Embryonic facial prominence (tissue), 1 donor: ENCODE measurements at regions not wholly inside any gene's neighbourhood (a gene's known extent, or its start where the extent isn't known, plus 50 kb on each side); places are given as distances from the start of the nearest gene placed in this dataset.
"Not testable (repeated sequence)": the region's sequence is repeated elsewhere in the genome, so short reads cannot be mapped to it uniquely, and the experiment has no call there.

Experiments
- DNase-seq: peaks from one replicate; pipeline ENCODE4 v3.0.0-alpha.2; 2016; ENCODE audit errors: extremely low spot score

DNA sequence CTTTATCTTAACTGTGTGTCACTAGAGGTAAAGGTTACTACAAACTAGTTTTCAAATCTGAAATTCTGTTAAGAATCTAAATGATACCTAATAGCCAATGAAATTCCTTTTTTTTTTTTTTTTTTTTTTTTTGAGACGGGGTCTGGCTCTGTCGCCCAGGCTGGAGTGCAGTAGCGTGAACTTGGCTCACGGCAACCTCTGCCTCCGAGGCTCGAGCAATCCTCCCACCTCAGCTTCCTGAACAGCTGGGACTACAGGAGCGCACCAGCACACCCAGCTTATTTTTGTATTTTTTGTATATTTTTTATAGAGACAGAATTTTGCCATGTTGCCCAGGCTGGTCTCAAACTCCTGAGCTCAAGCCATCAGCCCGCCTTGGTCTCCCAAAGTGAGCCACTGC, 160.3 kb upstream of the NEBL start:
- DNase-seq: no peak

DNA sequence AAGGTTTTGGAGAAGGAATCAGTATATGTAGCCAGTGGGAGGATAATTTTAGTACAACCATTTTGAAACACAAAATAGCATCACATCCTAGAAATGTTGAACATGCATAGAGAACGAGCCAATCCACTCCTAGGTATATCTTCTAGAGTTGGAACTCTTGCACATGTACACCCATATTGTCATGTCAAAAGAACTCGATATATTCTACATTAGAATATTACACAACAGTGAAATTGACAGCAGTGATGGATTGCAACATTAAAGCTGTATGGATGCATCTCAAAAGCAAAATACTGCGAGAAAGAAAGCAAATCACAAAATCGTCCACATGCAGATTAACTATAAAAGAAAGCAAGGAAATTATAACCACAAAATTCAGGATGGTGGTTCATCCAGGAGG, 159.3 kb upstream of the NEBL start:
- no peak for DNase-seq

DNA sequence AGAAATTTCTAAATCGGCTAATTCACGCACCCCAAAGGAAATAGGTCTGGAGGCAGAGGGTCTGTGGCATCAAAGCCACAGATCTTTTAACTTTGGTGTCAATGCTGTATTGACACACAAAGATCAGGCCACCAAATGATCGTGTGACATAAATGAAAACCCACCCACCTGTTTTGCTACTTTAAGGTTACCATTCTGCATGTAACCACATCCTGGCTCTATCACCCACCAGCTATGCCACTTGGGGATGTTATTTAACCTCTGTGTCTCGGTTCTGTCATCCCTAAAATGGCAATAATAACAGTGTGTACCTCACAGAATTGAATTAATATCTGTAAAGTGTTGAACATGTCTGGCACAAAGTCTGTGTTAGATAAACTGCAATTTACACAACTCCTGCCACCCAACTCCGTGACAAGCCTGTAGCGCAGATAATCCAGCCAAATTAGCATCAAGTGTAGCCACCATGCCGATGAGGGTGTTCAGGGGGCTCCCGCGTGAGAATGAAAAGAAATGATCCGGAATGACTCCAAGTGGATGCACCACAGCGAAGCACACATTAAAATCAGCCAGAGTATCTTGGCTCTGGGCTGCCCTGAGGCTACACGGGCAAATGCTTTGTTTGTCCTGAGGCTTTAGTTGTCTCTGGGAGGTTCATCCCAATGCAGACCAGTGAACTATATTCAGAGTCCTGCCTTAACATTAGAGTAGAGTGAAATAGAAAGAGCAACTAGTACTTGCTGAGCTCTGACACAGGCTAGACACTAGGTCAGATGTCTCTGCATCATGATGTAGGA, 158.4 kb upstream of the NEBL start:
- no peak for DNase-seq

DNA sequence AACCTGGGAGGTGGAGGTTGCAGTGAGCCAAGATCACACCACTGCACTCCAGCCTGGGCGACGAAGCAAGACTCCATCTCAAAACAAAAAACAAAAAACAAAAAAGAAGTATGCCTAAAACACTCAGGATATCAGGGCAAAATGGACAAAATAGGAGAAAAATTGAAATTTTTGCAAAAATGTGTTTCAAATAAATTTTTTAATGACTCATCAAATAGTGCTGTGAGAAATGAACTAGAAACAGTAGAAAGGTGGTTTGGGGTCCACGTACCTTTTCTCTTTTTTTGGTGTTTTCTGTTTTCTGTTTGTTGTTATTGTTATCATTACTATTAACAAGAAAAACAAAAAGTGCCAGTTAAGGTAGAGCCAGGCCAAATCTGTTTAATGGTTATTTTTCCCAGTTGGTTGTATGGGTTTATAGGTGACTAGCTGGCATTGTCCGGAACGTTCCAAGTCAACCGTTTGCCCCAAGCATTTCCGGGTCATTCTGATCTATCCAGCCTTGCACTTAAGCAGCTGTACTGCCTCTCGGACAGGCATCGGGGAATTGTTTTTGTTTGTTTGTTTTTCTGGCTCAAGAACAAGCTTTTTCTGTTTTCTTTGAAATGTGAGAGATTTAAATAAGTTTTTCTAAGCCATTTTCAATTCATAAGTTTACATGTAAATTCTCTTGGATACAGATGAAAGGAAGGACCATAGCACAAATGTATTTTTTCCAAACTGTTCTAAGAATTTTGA, 157.0 kb upstream of the NEBL start:
- DNase-seq: no peak

DNA sequence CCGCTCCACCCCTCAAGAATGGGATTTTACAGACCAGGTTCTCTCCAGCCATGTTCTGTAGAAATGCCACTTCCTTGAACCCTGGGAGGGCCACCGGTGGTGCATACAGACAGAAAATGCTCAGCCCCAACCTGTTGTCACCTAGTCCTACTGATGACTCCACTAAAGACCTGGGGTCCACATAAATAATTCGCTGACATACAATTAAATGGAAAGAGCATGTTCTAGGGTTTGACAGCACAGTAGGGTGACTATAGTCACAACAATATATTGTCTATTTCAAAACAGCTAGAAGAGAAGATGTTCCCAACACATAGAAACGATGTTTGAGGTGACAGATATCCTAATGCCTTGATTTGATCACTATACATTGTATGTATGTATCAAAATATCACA, 155.6 kb upstream of the NEBL start:
- DNase-seq: no peak

DNA sequence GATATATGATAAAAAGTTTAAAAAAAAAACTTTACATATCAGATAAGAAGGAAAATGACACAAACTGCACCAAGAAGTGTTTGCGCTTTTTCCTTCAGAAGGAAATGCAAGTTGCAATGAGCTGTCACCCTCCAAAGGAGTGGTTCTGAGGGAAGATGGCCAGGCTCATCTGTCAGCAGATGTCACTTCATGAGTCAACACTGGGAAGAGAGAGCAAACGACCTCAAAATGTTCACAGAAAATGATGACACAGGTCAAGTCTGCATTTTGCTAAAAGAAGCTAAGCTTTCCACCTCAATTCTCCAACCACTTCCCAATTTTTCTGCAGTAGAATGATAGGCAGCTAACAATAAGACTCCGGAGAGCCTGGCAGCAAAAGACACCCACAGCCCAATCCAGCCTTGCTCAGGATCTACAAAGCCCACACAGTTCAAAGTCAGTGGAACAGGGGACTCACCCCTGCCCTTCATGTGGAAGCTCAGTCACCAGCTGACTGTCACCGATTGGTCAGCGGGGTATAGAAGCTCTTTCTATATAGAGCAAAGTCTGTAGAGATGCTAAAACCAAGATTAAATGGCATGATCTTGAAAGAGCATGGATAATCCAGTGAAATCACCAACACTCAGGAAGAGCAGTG, 155.1 kb upstream of the NEBL start:
- DNase-seq: no peak

DNA sequence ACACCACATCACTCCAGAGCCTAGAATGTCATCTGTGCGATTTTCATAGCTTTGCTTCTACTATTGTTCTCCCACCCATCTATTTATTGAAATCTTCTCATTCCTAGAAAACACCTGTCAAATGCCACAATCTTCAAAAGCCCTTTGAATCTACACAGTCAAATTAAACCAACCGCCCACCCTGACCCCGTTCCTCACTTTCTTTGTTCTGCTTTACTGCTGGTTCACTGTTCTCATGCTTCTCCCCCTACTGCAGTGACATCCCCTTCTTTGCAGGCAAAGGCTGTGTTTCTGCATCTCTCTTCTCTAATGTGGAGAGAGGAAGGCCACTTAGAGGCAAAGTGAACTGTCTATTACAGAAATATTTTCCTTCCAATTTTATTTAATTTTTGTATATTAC, 152.4 kb upstream of the NEBL start:
- no peak for DNase-seq

DNA sequence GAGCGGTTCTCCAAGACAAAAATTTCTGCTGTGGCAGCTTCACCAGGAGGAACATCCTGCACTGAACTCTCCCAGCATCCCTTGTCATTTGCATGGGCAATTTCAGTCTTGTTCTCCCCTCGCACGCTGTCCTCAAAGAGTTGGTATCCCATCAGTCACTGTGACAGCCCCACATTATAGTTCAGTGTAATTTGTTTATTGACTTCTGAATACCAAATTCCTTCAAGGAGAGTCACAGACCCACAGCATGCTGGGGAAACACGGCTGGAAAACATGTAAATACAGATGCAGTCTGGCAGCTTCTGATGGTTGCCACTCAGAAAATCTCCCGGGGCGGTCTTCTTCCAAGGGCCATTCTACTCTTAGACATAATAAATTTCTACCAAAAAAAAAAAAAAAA, 151.0 kb upstream of the NEBL start:
- no peak for DNase-seq

DNA sequence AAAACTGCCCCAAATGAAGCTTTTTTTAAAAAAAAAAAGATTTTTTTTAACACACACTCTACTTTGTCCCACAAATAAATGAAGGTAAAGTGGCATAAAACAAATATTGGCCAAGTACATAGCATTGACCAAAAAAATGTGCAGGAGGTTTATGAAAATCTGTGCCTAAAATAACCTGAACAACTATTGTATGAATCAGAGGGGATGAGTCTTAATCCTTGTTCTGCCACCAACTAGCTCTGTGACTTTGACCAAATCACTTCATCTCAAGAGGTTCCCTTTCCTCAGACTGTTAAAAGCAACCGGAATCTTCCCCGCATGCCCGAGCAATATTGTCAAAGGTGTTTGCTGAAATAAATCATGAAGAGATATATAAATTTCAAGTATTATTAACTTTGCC, 150.4 kb upstream of the NEBL start:
- DNase-seq: no peak

DNA sequence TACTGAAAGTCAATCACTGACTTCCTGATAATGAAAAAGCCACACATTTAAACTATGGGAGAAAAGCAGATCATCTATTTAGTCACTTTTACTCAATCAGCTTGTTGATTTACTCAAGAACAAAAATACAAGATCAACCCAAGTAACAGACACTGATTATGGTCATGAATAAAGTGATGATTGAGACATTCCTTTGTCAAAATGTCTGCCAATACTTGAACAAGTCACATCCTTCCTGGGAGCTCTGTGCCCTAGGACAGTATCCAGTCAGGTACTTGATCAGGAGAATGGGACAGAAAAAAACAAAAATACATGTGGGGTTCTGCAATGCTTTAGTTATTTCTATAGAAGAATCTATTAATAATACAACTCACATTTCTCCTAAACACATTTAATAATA, 150.0 kb upstream of the NEBL start:
- DNase-seq: no peak

DNA sequence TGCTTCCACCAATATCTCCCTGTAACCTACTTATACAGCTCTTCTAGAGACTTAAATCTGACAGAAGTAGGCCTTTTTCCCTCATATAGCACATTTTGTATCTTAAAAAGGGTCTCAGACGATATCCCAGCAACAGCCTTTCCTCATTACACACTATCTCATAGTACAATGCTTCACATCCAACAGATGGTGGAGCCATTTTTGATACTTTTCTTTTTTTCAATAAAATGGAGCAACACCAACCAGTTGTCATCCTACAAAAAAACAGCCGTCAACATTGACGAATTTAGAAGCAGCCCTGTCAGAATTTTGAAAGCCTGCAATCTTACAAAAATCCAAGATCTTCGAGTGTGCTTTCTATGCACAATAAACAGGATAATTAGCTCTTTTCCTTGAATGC, 145.9 kb upstream of the NEBL start:
- no peak for DNase-seq

DNA sequence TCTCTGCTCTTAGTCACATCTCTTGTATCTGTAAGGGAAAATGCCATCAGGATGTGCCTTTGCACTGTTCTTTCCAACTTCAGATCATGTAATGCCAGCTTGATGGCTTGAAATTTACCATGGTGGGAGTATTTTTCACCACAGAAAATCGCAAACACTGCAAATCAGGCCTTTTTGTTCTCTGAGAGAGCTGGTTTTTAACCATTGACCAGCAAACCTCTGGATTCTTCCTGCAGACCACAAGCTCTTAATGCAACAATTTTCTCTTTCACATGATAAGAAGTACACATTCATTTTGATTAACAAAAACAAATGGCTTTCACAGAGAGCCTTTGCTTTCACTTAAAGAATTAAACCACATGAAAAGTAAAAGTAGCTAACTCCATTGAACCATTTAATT, 145.4 kb upstream of the NEBL start:
- no peak for DNase-seq

DNA sequence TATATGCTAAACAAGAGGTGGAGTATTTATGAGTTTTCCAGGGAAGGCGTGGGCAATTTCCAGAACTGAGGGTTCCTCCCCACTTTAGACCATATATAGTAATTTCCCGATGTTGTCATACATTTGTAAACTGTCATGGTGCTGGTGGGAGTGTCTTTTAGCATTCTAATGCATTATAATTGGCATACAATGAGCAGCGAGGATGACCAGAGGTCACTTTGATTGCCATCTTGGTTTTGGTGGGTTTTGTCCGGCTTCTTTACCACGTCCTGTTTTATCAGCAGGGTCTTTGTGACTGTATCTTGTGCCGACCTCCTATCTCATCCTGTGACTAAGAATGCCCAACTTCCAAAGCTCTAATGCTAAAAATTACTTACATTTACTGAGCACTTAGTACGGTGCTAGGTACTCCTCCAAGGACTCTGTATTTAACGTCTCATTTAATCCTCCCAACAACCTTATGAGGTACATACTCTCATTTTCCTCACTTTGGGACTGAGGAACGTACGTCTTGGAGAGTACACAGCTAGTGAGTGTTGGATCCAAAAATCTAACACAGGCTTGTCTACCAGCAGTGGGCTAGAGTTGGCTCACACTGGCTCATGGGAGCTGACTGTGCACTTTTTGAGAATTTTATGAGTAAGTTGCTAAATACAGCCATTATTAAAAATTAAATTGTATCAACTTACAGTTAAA, 144.8 kb upstream of the NEBL start:
- DNase-seq: no peak

DNA sequence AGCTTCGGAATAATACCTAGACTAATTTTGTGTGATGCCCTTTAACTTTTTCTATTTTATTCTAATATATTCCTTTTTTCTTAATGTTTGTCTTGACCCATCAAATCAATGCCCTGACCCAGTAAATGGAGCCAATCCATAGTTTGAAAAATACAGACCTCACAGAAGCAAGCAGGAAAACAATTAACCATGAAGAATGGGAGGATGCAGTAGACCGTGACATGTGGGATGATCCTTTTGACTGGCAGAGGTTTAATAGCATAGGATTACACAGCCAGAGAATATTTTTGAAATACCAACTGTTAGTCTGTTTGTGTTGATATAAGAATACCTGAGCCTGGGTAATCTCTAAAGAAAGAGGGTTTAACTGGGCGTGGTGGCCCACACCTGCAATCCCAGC, 142.6 kb upstream of the NEBL start:
- DNase-seq: no peak

DNA sequence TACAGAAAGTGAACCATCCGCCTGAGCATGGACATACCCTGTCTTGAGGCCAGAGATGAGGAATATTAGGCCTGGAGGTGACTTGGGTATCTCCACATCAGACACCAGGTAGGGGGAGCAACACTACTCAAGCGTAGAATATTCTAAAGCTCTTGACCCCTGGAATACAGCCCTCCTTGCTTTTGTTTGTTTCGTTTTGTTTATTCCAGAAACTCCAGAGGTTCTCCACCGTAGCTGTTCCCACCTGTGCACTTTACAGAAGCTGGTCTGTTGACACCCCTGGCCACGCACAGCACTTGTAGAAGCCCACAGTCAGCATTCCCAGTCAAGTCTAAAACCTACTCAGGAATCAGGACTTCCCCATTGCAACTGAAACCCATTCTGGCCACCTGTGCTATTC, 139.6 kb upstream of the NEBL start:
- DNase-seq: no peak

DNA sequence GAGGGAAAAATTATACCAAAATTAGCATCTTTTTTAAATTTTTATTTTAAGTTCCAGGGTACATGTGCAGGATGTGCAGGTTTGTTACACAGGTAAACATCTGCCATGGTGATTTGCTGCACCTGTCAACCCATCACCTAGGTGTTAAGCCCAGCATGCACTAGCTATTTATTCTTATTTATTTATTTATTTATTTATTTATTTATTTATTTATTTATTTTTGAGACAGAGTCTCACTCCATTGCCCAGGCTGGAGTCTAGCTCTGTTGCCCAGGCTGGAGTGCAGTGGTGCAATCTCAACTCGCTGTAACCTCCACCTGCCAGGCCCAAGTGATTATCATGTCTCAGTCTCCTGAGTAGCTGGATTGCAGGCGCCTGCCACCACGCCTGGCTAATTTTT, 137.7 kb upstream of the NEBL start:
- DNase-seq: not testable (repeated sequence)

DNA sequence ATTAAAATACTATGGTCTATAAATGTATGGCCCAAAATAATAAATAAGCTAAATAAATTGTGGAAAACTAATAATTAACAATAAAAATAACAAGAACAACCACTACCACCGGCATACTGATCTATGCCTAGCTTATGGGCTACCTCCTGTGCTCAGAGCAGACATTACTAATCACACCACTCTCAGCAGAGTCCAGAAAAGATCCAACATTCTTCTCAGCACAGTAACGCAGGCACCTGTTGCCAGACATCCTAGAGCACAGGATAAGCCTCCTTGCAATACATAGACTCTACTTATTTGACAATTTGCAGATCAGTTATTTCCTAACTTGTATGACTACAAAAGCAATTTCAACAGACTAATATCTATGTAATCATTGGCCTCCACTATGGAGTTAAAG, 137.1 kb upstream of the NEBL start:
- DNase-seq: no peak

DNA sequence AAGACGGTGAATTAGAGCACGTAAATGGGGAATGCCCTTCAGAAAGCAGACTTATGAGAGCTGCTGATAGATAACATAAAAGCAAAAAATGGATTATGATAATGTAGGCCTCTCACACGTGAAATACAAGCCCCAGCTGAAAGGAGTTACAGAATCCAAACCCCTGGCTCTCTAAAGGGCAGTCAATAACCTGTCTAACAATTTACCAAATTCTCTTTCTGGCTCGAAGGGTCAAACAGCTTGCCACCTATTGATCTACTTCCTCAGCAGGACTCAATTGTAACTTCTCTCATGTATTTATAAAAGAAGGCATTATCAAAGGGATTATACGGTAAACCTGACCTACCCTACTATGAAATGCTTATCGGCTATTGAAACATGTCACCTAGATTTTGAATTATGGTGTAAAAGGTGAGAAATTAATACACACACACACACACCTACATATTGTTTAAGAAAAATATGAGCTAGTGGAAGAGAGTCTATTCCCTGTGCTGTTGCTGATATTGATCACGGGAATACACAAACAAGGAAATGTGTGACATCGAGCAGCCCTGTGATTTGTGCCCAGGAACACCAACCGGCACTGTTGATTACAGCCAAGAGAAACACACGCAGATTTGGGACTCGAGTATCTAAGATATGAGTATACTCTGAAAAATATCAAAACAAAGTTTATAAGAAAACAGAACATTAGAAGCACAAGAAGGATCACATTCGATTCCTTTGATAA, 135.6 kb upstream of the NEBL start:
- DNase-seq: no peak

DNA sequence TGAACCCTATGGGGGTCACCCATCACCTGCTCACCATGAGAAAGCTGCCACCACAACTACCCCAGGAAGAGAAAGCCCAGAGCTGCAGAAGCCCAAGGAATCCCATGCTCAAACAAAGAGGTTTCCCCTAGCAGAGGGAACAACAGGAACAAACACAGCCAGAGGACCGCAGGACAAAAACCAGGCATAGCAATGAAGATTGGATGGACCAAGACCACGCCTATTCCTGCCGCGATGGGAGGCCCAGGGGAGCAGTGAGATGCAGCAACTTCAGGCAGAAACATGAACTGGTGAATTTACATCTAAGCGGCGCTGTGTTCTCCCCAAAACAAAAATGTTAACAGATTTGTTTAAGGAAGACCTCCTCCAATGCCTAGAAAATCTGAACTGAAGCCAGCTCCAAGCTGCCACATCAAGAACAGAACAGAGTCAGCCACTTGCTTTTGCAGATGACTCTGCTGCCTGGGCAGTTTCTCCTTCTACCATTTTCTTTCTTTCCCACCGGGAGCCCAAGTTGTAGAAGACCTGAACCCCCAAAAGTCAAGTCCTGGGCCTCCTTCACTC, 134.2 kb upstream of the NEBL start:
- no peak for DNase-seq

DNA sequence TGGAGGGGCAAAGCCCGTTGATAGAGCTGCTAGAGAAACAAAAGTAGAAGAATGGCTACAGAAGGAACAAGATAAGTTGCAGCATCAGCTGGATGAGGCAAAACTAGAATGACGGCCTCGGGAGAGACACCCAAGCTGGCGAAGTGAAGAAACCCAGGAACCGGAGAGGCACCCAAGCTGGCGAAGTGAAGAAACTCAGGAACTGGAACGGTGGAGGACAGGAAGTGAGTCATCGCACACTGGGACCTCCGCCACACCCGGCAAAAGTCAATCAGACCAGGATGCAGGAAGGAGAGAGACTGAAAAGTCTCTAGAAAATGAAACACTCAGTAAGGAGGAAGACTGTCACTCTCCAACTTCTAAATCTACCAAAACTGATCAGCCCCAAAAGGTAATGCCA, 133.0 kb upstream of the NEBL start:
- DNase-seq: no peak

DNA sequence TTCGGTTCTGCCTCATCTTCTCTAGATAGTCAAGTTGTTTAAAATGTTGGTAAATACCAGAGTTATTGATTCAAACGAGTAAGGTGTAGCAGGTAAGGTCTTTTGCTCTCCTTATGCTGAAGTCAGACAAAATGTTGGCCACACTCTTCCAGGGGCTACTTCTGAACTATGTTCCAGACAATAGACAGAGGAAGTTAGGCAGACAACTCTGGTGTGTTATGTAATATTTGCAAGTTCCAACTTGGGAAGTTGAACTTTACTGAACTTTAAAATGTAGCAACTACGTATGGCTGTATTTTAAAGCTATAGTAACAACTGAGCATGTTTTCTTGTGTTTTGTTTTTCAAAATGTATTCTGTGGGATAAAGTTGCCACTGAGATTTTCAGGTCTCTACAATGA, 125.7 kb upstream of the NEBL start:
- no peak for DNase-seq
